ENCODE measurements at regions not wholly inside any gene's neighbourhood (a gene's known extent, or its start where the extent isn't known, plus 50 kb on each side); places are given as distances from the start of the nearest gene placed in this dataset.

GRCh38 chr2:167857416-167857815 lies 390.0 kb downstream of the STK39 start:
- H3K27me3 ChIP-seq (ENCODE audit: low read depth): no peaks in the 10 kb centered on the region
- intact Hi-C loops (cut with micrococcal nuclease): no loop called here
- H3K27ac ChIP-seq (replicated peaks): no peak overlapping the region
- H3K4me1 ChIP-seq: no peaks in the 10 kb centered on the region
- DNase-seq: no peak
- no peaks in the 10 kb centered on the region for H3K9me3 ChIP-seq (replicated peaks)
- no peaks in the 10 kb centered on the region for H3K36me3 ChIP-seq
- no peak overlapping the region for H3K4me3 ChIP-seq
- no peak for TF ChIP-seq CTCF (IDR thresholded peaks at IDR 0.05; ENCODE audit: borderline replicate concordance)

- H3K36me3 ChIP-seq: no peaks in the 10 kb centered on the region
- DNase-seq: no peak
- H3K4me3 ChIP-seq: no peak overlapping the region
- TF ChIP-seq CTCF (IDR thresholded peaks at IDR 0.05; ENCODE audit: borderline replicate concordance): no peak
- no peaks in the 10 kb centered on the region for H3K4me1 ChIP-seq
- no peaks in the 10 kb centered on the region for H3K9me3 ChIP-seq (replicated peaks)
- H3K27me3 ChIP-seq (ENCODE audit: low read depth): no peaks in the 10 kb centered on the region
- intact Hi-C loops (cut with micrococcal nuclease): no loop called here
- no peak overlapping the region for H3K27ac ChIP-seq (replicated peaks)
Observed at GRCh38 chr2:167856190-167856589, 391.2 kb downstream of the STK39 start.

GRCh38 chr2:167855211-167855610 lies 392.2 kb downstream of the STK39 start:
- Histone ChIP-seq H3K27ac (replicated peaks) (no peak overlapping the region), H3K4me3 (no peak overlapping the region), H3K4me1 (no peaks in the 10 kb centered on the region), H3K27me3 (ENCODE audit: low read depth) (no peaks in the 10 kb centered on the region), H3K9me3 (replicated peaks) (no peaks in the 10 kb centered on the region), H3K36me3 (no peaks in the 10 kb centered on the region)
- TF ChIP-seq CTCF (IDR thresholded peaks at IDR 0.05; ENCODE audit: borderline replicate concordance): no peak
- intact Hi-C loops (cut with micrococcal nuclease): no loop called here
- no peak for DNase-seq

GRCh38 chr2:167853717-167854116 lies 393.7 kb downstream of the STK39 start:
- peaks cover 6% of the 10 kb centered on the region for H3K9me3 ChIP-seq (replicated peaks)
- intact Hi-C loops (cut with micrococcal nuclease): no loop called here
- H3K27ac ChIP-seq (replicated peaks): no peak overlapping the region
- H3K27me3 ChIP-seq (ENCODE audit: low read depth): no peaks in the 10 kb centered on the region
- H3K4me3 ChIP-seq: no peak overlapping the region
- H3K36me3 ChIP-seq: no peaks in the 10 kb centered on the region
- H3K4me1 ChIP-seq: no peaks in the 10 kb centered on the region
- no peak for TF ChIP-seq CTCF (IDR thresholded peaks at IDR 0.05; ENCODE audit: borderline replicate concordance)
- no peak for DNase-seq

GRCh38 chr2:167851876-167852275 lies 395.5 kb downstream of the STK39 start:
- DNase-seq: no peak
- TF ChIP-seq CTCF (IDR thresholded peaks at IDR 0.05; ENCODE audit: borderline replicate concordance): no peak
- H3K9me3 ChIP-seq (replicated peaks): peaks cover 9% of the 10 kb centered on the region
- intact Hi-C loops (cut with micrococcal nuclease): no loop called here
- no peaks in the 10 kb centered on the region for H3K36me3 ChIP-seq
- H3K4me3 ChIP-seq: no peak overlapping the region
- no peak overlapping the region for H3K27ac ChIP-seq (replicated peaks)
- H3K27me3 ChIP-seq (ENCODE audit: low read depth): no peaks in the 10 kb centered on the region
- H3K4me1 ChIP-seq: no peaks in the 10 kb centered on the region

All from left ventricle myocardium inferior (tissue), 1 donor.